CD1c-positive myeloid dendritic cell (primary cell): ENCODE measurements at regions not wholly inside any gene's neighbourhood (a gene's known extent, or its start where the extent isn't known, plus 50 kb on each side); places are given as distances from the start of the nearest gene placed in this dataset.

ENCODE experiments used
- DNase-seq: peaks from one replicate; pipeline ENCODE4 v3.0.0-alpha.2; 2016; ENCODE audit errors: extremely low spot score

GRCh38 chr2:5482929-5483331 is 209.3 kb upstream of the SOX11 start:
- no peak for DNase-seq

DNA sequence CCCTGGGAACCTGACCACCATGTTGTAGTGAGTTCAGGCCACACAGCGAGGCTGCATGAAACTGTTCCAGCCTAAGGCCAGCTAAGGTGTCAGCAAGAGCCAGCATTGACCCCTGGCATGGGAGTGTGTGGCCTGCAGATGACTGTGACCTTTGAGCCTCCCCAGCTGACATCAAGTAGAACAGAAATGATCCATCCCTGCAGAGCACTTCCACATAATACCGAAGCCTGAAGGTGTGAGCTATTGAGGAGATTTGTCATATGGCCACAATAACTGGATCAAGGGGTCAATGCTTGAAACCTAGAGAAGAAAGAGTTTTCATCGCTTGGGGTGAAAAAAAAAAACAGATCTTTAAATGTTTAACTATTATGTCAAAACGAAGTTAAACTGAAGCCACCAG is 207.3 kb upstream of the SOX11 start:
- DNase-seq = no peak

- DNase-seq = no peak
Measured at GRCh38 chr2:5491523-5491922, 200.7 kb upstream of the SOX11 start.

DNA sequence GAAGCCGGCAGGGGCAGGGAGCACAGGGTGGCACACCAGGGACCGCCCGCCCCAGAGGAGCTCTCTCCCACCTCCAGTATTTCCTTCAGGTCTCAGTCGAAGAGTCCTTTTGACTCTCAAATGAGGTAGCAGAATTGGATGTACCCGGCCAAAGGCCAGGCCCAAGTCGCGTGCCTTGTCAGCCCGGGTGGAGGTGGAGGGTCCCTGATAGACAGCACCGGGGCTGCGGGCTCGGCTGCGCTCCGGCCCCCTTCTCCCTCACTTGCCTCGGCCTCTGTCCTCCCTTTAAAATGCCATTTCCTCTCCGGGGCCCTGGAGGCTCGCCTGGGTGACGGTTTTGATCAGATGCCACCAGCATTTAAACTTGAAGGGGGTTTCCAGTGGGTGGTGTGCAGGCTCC is 198.9 kb upstream of the SOX11 start:
- no peak for DNase-seq

DNA sequence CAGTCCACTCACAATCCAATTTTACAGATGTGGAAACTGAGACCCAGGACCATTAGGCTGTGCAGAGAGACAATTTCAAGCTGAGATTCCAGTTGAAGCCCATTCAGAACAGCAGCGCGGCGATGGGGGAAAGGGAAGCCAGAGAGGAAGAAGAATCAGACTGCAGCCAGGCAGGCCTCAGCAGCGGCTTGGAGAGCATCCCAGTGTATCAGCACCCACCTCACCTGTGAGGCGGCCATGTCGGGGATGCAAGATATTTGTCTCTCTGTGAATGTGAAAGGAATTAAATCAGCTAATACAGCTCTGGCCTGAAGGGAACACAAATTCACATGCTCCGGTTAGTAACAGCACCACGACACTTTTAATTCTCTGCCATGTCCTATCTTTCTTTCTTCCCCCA is 198.0 kb upstream of the SOX11 start:
- DNase-seq = no peak

- DNase-seq = no peak
Measured at GRCh38 chr2:5495586-5495985, 196.6 kb upstream of the SOX11 start.

DNA sequence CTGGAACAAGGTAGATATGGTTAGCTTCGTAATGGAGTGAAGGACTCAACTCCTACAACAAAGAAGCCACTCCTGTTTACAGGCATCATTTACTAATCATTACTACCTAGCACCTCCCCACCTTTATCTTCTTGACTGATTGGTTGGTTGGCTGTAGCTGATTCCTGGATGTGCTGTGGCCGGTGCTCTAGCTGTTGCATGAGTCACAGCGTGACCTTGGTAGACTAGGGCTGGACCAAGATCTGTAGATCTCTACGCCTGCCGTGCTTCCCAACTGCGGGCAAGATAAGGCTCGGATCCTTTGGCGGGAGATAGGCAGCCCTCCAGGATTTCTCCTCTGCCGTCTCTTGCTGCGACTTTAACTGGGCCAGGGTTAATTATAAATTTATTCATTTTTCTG is 194.3 kb upstream of the SOX11 start:
- no peak for DNase-seq

- DNase-seq = no peak
Measured at GRCh38 chr2:5501807-5502206, 190.4 kb upstream of the SOX11 start.

GRCh38 chr2:5502385-5502784 is 189.8 kb upstream of the SOX11 start:
- DNase-seq = no peak

GRCh38 chr2:5504756-5505155 is 187.4 kb upstream of the SOX11 start:
- no peak for DNase-seq

DNA sequence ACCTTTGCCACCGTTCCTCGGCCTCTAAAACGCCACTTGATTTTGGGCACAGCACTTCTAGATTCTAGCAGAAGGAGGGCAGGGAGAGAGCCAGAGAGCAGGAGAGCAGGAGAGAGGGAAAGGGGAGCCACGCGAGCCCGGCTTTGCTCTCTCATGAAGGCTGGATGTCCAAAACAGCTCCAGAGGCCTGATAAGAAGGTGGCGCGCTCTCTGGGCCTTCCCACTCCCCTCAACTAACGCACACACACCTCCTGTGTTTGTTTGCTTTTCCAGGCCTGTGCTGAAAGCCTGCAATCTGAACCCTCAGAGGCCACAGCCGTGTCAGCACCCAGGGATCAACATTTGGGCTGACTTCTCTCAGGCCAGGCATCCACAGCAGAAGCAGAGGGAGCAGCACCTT is 184.8 kb upstream of the SOX11 start:
- DNase-seq = no peak

GRCh38 chr2:5509362-5509761 is 182.8 kb upstream of the SOX11 start:
- DNase-seq = no peak

- no peak for DNase-seq
Measured at GRCh38 chr2:5510082-5510481, 182.1 kb upstream of the SOX11 start.

GRCh38 chr2:5515693-5516092 is 176.5 kb upstream of the SOX11 start:
- no peak for DNase-seq

DNA sequence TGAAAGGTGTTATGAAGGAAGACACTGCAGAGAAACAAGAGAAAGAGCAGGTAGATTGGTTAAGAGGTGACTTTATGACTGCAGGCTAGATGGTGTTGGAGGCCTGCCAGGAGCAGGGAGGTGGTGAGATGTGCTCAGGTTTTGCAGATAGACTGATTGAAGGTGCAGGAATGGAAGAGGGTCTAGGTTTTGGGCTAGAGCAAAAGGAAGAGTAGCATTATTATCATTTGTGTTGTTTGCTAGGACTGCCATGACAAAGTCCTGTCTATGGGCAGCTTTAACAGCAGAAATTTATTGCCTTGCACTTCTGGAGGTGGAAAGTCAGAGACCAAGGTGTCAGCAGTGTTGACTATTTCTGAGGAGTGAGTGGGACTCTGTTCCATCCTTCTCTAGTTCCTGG is 172.9 kb upstream of the SOX11 start:
- no peak for DNase-seq

- no peak for DNase-seq
Measured at GRCh38 chr2:5520463-5520972, 171.7 kb upstream of the SOX11 start.

DNA sequence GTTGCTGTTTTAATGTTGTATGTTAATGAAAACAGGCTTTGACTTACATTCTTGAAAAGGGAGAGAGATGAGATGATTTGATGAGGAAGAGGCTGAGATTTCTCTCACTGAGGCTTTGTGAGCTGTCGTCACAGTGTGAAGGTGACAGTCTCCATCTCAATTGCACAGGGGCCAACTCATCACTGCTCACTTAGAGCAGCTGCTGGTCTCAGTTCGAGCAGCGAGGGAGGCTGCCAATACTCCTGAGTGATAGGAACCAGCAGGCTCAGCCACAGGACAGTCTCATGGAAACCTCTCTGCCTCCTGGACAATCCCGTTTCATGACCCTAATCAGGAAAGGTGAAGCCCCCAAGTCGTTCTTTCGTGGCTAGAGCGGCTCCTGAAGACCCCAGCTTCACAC is 170.7 kb upstream of the SOX11 start:
- no peak for DNase-seq

- DNase-seq = no peak
Measured at GRCh38 chr2:5524551-5524950, 167.6 kb upstream of the SOX11 start.

DNA sequence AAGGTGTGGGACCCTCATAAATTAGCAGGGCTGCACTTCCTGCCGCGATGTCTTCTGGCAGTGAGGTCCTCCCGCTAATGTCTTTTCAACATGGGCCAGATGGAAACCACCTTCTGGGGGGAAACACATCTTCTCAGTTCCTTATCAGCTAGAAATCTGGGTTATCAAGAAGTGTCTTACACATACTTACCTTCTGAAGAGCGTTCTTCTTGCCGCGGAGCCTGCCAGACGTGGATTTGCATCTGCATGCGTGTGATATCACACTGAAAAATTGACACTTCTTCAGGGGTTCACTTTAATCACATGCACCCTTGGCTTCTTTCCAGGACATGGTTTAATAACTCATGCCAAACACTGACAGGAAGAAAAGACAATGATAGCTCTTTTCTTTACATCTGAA is 163.5 kb upstream of the SOX11 start:
- no peak for DNase-seq

DNA sequence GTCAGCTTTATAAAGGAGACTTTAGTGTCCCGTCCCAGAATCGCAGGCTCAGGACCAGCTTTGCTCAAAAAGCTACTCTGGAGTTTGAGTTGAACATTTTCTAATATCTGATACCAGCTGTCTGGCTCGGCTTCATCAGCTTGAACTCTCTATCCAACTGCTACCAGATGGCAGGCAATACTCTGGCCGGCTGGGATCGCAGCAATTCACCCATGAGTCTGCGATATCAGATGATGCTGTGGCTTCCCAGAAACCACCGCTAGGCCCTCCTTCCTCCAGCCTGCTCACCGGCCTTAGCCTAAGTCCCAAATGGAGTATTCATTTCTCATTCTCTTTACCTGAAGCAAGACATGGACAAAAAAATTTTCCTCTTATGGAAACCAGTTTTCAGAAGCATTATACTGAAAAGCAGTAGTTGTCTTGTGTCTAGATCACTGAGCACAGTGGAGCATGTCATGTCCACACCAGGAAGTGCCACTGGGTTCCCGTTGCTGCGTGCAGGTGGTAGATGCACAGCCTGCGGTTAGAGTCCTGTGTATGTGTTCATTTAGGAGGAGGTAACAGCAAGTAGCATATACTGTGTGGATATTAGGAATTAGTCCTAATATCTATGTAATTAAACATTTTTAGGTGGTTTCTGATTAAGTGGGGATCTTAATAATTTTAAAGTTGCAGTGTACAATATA is 162.0 kb upstream of the SOX11 start:
- DNase-seq = no peak

- no peak for DNase-seq
Measured at GRCh38 chr2:5535301-5535700, 156.9 kb upstream of the SOX11 start.

GRCh38 chr2:5537180-5537688 is 154.9 kb upstream of the SOX11 start:
- no peak for DNase-seq

- no peak for DNase-seq
Measured at GRCh38 chr2:5538313-5538712, 153.9 kb upstream of the SOX11 start.

GRCh38 chr2:5538772-5539171 is 153.4 kb upstream of the SOX11 start:
- no peak for DNase-seq
